ENCODE measurements at regions not wholly inside any gene's neighbourhood (a gene's known extent, or its start where the extent isn't known, plus 50 kb on each side); places are given as distances from the start of the nearest gene placed in this dataset.

- Mint-ChIP-seq H3K36me3 (no peaks in the 10 kb centered on the region), H3K4me1 (ENCODE audit: unreplicated experiment) (no peaks in the 10 kb centered on the region), H3K27ac (no peak overlapping the region), H3K27me3 (peaks cover 25% of the 10 kb centered on the region), H3K4me3 (no peak overlapping the region), H3K9me3 (no peaks in the 10 kb centered on the region)
- no peak for DNase-seq (ENCODE audit: extremely low spot score, unreplicated experiment)
- no peak for TF ChIP-seq CTCF (conservative IDR thresholded peaks at IDR 0.05)
These were observed 176.5 kb downstream of the USP12 start for GRCh38 chr13:26995159-26995558.

GRCh38 chr13:26993780-26994179, 177.8 kb downstream of the USP12 start:
- no peak overlapping the region for H3K4me3 Mint-ChIP-seq
- H3K9me3 Mint-ChIP-seq = no peaks in the 10 kb centered on the region
- H3K4me1 Mint-ChIP-seq (ENCODE audit: unreplicated experiment) = no peaks in the 10 kb centered on the region
- TF ChIP-seq CTCF (conservative IDR thresholded peaks at IDR 0.05) = no peak
- no peak overlapping the region for H3K27ac Mint-ChIP-seq
- H3K36me3 Mint-ChIP-seq = no peaks in the 10 kb centered on the region
- peaks cover 31% of the 10 kb centered on the region for H3K27me3 Mint-ChIP-seq
- no peak for DNase-seq (ENCODE audit: extremely low spot score, unreplicated experiment)

GRCh38 chr13:26992951-26993719, 178.5 kb downstream of the USP12 start:
- H3K4me1 Mint-ChIP-seq (ENCODE audit: unreplicated experiment) = no peaks in the 10 kb centered on the region
- TF ChIP-seq CTCF (conservative IDR thresholded peaks at IDR 0.05) = no peak
- peaks cover 35% of the 10 kb centered on the region for H3K27me3 Mint-ChIP-seq
- no peak overlapping the region for H3K4me3 Mint-ChIP-seq
- H3K27ac Mint-ChIP-seq = no peak overlapping the region
- H3K9me3 Mint-ChIP-seq = no peaks in the 10 kb centered on the region
- DNase-seq (ENCODE audit: extremely low spot score, unreplicated experiment) = no peak
- H3K36me3 Mint-ChIP-seq = no peaks in the 10 kb centered on the region

- Mint-ChIP-seq H3K4me3 (no peak overlapping the region), H3K36me3 (no peaks in the 10 kb centered on the region), H3K27me3 (peaks cover 39% of the 10 kb centered on the region), H3K4me1 (ENCODE audit: unreplicated experiment) (no peaks in the 10 kb centered on the region), H3K27ac (no peak overlapping the region), H3K9me3 (no peaks in the 10 kb centered on the region)
- no peak for DNase-seq (ENCODE audit: extremely low spot score, unreplicated experiment)
- TF ChIP-seq CTCF (conservative IDR thresholded peaks at IDR 0.05) = no peak
These were observed 180.0 kb downstream of the USP12 start for GRCh38 chr13:26991508-26992181.

GRCh38 chr13:26989957-26990713, 181.5 kb downstream of the USP12 start:
- DNase-seq (ENCODE audit: extremely low spot score, unreplicated experiment) = no peak
- H3K36me3 Mint-ChIP-seq = no peaks in the 10 kb centered on the region
- H3K27me3 Mint-ChIP-seq = peaks cover 36% of the 10 kb centered on the region
- H3K4me3 Mint-ChIP-seq = no peak overlapping the region
- no peak overlapping the region for H3K27ac Mint-ChIP-seq
- H3K9me3 Mint-ChIP-seq = no peaks in the 10 kb centered on the region
- no peak for TF ChIP-seq CTCF (conservative IDR thresholded peaks at IDR 0.05)
- peaks cover 4% of the 10 kb centered on the region for H3K4me1 Mint-ChIP-seq (ENCODE audit: unreplicated experiment)
